ENCODE measurements at regions not wholly inside any gene's neighbourhood (a gene's known extent, or its start where the extent isn't known, plus 50 kb on each side); places are given as distances from the start of the nearest gene placed in this dataset.

GRCh38 chr12:131399000-131399399, 311.9 kb upstream of the SFSWAP start:
- TF ChIP-seq CTCF (IDR thresholded peaks at IDR 0.05; ENCODE audit: poor library complexity): no peak
- no peak for TF ChIP-seq EZH2 (IDR thresholded peaks at IDR 0.05; ENCODE audit: borderline replicate concordance)
- no peak for TF ChIP-seq EZH2phosphoT487 (IDR thresholded peaks at IDR 0.05; ENCODE audit: low read depth, severe bottlenecking, unreplicated experiment)
